ENCODE measurements at regions not wholly inside any gene's neighbourhood (a gene's known extent, or its start where the extent isn't known, plus 50 kb on each side); places are given as distances from the start of the nearest gene placed in this dataset.

GRCh38 chr4:4962928-4963327, 56.3 kb downstream of the CYTL1 start:
- DNase-seq = no peak
